ENCODE measurements at regions not wholly inside any gene's neighbourhood (a gene's known extent, or its start where the extent isn't known, plus 50 kb on each side); places are given as distances from the start of the nearest gene placed in this dataset.

DNA sequence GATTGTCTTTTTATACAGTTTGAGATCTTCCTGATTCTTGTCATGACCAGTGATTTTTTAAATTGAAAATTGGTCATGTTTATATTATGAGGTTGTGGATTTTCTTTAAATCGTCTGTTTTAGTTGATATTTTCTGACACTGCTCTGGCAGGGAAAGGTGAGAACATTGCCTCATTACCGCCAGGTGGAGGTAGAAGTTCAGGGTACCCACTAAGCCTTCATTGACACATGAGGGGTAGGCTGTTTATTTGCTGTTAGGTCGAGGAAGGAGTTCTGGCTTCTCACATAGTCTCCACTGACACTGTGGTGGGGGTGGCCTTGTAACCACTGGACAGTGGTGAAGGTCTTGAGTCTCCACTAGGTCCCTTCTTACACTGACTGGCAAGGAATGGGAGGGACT lies 117.6 kb upstream of the GPR101 start:
- TF ChIP-seq, protein P1, sequence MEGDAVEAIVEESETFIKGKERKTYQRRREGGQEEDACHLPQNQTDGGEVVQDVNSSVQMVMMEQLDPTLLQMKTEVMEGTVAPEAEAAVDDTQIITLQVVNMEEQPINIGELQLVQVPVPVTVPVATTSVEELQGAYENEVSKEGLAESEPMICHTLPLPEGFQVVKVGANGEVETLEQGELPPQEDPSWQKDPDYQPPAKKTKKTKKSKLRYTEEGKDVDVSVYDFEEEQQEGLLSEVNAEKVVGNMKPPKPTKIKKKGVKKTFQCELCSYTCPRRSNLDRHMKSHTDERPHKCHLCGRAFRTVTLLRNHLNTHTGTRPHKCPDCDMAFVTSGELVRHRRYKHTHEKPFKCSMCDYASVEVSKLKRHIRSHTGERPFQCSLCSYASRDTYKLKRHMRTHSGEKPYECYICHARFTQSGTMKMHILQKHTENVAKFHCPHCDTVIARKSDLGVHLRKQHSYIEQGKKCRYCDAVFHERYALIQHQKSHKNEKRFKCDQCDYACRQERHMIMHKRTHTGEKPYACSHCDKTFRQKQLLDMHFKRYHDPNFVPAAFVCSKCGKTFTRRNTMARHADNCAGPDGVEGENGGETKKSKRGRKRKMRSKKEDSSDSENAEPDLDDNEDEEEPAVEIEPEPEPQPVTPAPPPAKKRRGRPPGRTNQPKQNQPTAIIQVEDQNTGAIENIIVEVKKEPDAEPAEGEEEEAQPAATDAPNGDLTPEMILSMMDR (IDR thresholded peaks at IDR 0.05): peak; percentile 12; the same call in 1 of the 2 replicates
- no peak for TF ChIP-seq POLR2AphosphoS5 (IDR thresholded peaks at IDR 0.05; ENCODE audit: low read depth, low read length)
- TF ChIP-seq SIN3A (IDR thresholded peaks at IDR 0.05; ENCODE audit: borderline replicate concordance, insufficient read depth, low read depth, low read length): no peak
